MM.1S (cell line): ENCODE measurements at regions not wholly inside any gene's neighbourhood (a gene's known extent, or its start where the extent isn't known, plus 50 kb on each side); places are given as distances from the start of the nearest gene placed in this dataset.

Experiments used
- DNase-seq: peaks from one replicate; pipeline ENCODE4 v3.0.0-alpha.2; 2015
- H2AFZ ChIP-seq: fragments of 300-600 bp; sonication (generic); 2 replicates; pipeline ENCODE4 v1.6.0; 2016; ENCODE audit warnings: antibody characterized with exemption, low read length
- H3F3A ChIP-seq: fragments of 300-600 bp; sonication (generic); 2 replicates; pipeline ENCODE4 v1.6.1; 2016; ENCODE audit warnings: mild to moderate bottlenecking, antibody characterized with exemption, low read length, moderate library complexity, mixed read lengths; ENCODE audit not compliant: insufficient read depth
- H3K27ac ChIP-seq: fragments of 300-600 bp; sonication (generic); 2 replicates; pipeline ENCODE4 v1.5.1; 2016; ENCODE audit warnings: mild to moderate bottlenecking, low read length
- H3K27me3 ChIP-seq: fragments of 300-600 bp; sonication (generic); replicated peaks from 2 replicates; pipeline ENCODE4 v1.6.0; 2016; ENCODE audit warnings: low read length; ENCODE audit not compliant: insufficient read depth
- H3K36me3 ChIP-seq: fragments of 300-600 bp; sonication (generic); replicated peaks from 2 replicates; pipeline ENCODE4 v1.6.1; 2016; ENCODE audit warnings: mild to moderate bottlenecking, low read length, mixed read lengths; ENCODE audit not compliant: insufficient read depth
- H3K4me1 ChIP-seq: fragments of 300-600 bp; sonication (generic); 2 replicates; pipeline ENCODE4 v1.6.1; 2016; ENCODE audit warnings: low read length, mixed read lengths
- H3K4me2 ChIP-seq: fragments of 300-600 bp; sonication (generic); 2 replicates; pipeline ENCODE4 v1.6.0; 2016; ENCODE audit warnings: low read depth, low read length
- H3K4me3 ChIP-seq: fragments of 300-600 bp; sonication (generic); 2 replicates; pipeline ENCODE4 v1.5.1; 2016; ENCODE audit warnings: low read length, mixed read lengths
- H3K79me2 ChIP-seq: fragments of 300-600 bp; sonication (generic); 2 replicates; pipeline ENCODE4 v1.6.1; 2016; ENCODE audit warnings: mixed run types, low read length, mixed read lengths
- H3K9ac ChIP-seq: fragments of 300-600 bp; sonication (generic); 2 replicates; pipeline ENCODE4 v1.6.1; 2016; ENCODE audit warnings: low read length, mixed read lengths
- H3K9me2 ChIP-seq: fragments of 300-600 bp; sonication (generic); replicated peaks from 2 replicates; pipeline ENCODE4 v1.6.1; 2016; ENCODE audit warnings: mild to moderate bottlenecking, low read length, mixed read lengths; ENCODE audit not compliant: insufficient read depth
- H3K9me3 ChIP-seq: fragments of 300-600 bp; sonication (generic); replicated peaks from 2 replicates; pipeline ENCODE4 v1.6.1; 2016; ENCODE audit warnings: mild to moderate bottlenecking, low read length, mixed read lengths; ENCODE audit not compliant: insufficient read depth
- H4K20me1 ChIP-seq: fragments of 300-600 bp; sonication (generic); 2 replicates; pipeline ENCODE4 v1.6.1; 2016; ENCODE audit warnings: mild to moderate bottlenecking, low read length, moderate library complexity, mixed read lengths; ENCODE audit not compliant: insufficient read depth
- EZH2 ChIP-seq: fragments of 300-600 bp; sonication (generic); optimal IDR thresholded peaks from 2 replicates; pipeline ENCODE3; 2017; ENCODE audit warnings: low read depth, mild to moderate bottlenecking, antibody characterized with exemption, low read length, mixed read lengths
- EZH2phosphoT487 ChIP-seq: fragments of 300-600 bp; sonication (generic); IDR thresholded peaks from 2 replicates; pipeline ENCODE4 v1.6.1; 2018; ENCODE audit warnings: antibody characterized with exemption, low read length
- TF ChIP-seq, protein P1 (sequence below): fragments of 300-600 bp; sonication (generic); IDR thresholded peaks from 2 replicates; pipeline ENCODE4 v1.5.1; 2016; ENCODE audit warnings: antibody characterized with exemption, low read length, mixed read lengths

DNA sequence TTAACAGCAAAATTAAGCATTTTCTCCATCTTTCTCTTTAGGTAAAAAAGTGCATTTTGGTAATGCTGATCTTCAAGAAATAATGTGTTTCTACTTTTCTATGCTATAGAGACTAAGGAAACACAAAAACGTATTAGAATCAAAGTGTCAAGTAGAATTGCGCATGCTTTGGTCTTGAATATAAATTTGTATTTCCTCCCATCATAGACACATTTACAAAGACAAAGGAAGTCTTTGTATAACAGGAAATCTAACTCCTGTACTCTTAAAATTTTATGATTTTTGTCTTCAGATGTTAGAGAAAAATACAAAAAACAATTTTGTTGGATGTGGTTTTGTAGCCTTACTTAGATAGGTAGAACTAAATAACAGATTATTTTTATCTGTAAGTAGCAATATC lies 1299.4 kb downstream of the NCAM2 start:
- Histone ChIP-seq H3K9ac (no peak overlapping the region), H3K4me3 (no peak overlapping the region), H3K9me3 (no peaks in the 10 kb centered on the region), H3K9me2 (no peaks in the 10 kb centered on the region), H3K36me3 (no peaks in the 10 kb centered on the region), H2AFZ (no peak overlapping the region), H3K27ac (no peak overlapping the region), H4K20me1 (no peaks in the 10 kb centered on the region), H3K79me2 (no peaks in the 10 kb centered on the region), H3K4me1 (no peaks in the 10 kb centered on the region), H3K4me2 (no peak overlapping the region), H3K27me3 (no peaks in the 10 kb centered on the region), H3F3A (no peaks in the 10 kb centered on the region)
- no peak for DNase-seq
- TF ChIP-seq EZH2phosphoT487 (no peak), EZH2 (no peak)
- TF ChIP-seq, protein P1, sequence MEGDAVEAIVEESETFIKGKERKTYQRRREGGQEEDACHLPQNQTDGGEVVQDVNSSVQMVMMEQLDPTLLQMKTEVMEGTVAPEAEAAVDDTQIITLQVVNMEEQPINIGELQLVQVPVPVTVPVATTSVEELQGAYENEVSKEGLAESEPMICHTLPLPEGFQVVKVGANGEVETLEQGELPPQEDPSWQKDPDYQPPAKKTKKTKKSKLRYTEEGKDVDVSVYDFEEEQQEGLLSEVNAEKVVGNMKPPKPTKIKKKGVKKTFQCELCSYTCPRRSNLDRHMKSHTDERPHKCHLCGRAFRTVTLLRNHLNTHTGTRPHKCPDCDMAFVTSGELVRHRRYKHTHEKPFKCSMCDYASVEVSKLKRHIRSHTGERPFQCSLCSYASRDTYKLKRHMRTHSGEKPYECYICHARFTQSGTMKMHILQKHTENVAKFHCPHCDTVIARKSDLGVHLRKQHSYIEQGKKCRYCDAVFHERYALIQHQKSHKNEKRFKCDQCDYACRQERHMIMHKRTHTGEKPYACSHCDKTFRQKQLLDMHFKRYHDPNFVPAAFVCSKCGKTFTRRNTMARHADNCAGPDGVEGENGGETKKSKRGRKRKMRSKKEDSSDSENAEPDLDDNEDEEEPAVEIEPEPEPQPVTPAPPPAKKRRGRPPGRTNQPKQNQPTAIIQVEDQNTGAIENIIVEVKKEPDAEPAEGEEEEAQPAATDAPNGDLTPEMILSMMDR = no peak

DNA sequence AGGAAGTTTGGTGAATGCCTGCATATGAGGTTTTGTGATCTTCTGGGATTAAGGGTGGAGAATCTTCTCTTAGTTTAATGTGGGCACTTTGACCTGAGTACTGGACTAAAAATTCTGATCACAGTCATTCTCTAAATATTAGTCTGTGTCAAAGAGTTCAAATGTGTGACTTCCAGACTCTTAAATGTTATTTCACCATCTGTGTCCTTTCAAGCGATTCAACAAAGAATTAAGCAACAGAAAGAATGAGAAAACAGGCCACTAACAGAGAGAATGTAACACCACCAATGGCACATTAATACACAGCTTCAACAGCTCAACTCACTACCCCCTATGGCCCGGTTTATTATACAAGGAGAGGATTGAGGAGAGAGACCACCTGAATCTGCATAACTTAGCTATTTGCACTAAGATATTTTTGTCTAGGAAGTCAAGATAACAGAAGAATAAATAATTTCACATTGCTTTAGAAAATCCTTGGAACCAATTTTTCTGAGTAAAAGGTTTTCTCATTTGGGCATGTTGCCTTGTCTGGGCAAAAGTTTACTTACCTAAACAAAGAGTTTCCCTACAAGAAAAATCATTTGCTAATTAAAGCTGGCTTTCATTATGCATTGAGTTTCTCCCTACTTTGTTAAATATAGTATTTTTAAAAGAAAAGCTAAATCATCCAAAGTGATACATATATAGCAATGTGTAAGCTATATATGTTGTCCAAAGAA lies 1313.7 kb downstream of the NCAM2 start:
- Histone ChIP-seq H3K27ac (no peak overlapping the region), H3K9me2 (no peaks in the 10 kb centered on the region), H4K20me1 (no peaks in the 10 kb centered on the region), H2AFZ (no peak overlapping the region), H3F3A (no peaks in the 10 kb centered on the region), H3K4me3 (no peak overlapping the region), H3K4me2 (no peak overlapping the region), H3K9ac (no peak overlapping the region), H3K27me3 (no peaks in the 10 kb centered on the region), H3K79me2 (no peaks in the 10 kb centered on the region), H3K4me1 (no peaks in the 10 kb centered on the region), H3K9me3 (no peaks in the 10 kb centered on the region), H3K36me3 (no peaks in the 10 kb centered on the region)
- TF ChIP-seq, protein P1 = no peak
- no peak for TF ChIP-seq EZH2phosphoT487
- TF ChIP-seq EZH2 = no peak
- DNase-seq = no peak

DNA sequence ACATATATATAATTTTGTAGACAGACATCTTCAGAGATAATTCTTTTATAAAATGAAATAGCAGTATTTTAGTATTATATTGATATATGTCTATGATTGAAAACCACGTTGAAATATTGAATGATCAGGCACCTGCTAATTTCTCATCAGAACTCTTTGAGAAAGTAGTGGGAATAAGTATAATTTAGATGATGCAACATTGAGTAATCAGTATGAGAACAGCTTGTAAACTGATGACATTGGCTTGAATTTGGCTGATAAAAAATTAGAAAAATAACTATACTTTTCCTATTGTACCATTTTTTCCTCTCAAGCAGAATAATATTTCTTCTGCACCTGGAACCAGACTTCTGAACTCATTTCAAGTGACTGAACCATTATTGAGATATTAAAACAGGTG lies 1316.8 kb downstream of the NCAM2 start:
- H3K36me3 ChIP-seq = no peaks in the 10 kb centered on the region

More for the DNA sequence above, 1316.8 kb downstream of the NCAM2 start:
- Histone ChIP-seq H3K9ac (no peak overlapping the region), H3K4me2 (no peak overlapping the region), H4K20me1 (no peaks in the 10 kb centered on the region), H3K4me1 (no peaks in the 10 kb centered on the region), H3K79me2 (no peaks in the 10 kb centered on the region), H3K9me2 (no peaks in the 10 kb centered on the region), H2AFZ (no peak overlapping the region), H3K9me3 (no peaks in the 10 kb centered on the region), H3K27ac (no peak overlapping the region), H3K27me3 (no peaks in the 10 kb centered on the region), H3F3A (no peaks in the 10 kb centered on the region), H3K4me3 (no peak overlapping the region)
- no peak for DNase-seq
- TF ChIP-seq EZH2phosphoT487 (no peak), EZH2 (no peak)
- TF ChIP-seq, protein P1 = no peak
